ENCODE measurements at regions not wholly inside any gene's neighbourhood (a gene's known extent, or its start where the extent isn't known, plus 50 kb on each side); places are given as distances from the start of the nearest gene placed in this dataset.
"Not testable (repeated sequence)": the region's sequence is repeated elsewhere in the genome, so short reads cannot be mapped to it uniquely, and the experiment has no call there.

- H3K27me3 ChIP-seq (ENCODE audit: control insufficient read depth in 1 of 2, insufficient read depth in 2 of 2, low read length in 2 of 2); H3K9me3 ChIP-seq (ENCODE audit: low read length); H3K36me3 ChIP-seq (ENCODE audit: insufficient read depth, low read length); H3K4me1 ChIP-seq (ENCODE audit: insufficient read depth, low read length); H3K27ac ChIP-seq (ENCODE audit: low read depth, low read length); H3K4me3 ChIP-seq (ENCODE audit: low read depth in 1 of 2, low read length in 2 of 2); H3K9ac ChIP-seq (ENCODE audit: low read length): not testable (repeated sequence)
Measured at GRCh38 chr9:117944750-117945149, 240.5 kb downstream of the TLR4 start.

GRCh38 chr9:117945286-117945685 lies 241.1 kb downstream of the TLR4 start:
- Histone ChIP-seq H3K36me3 (ENCODE audit: insufficient read depth, low read length) (no peaks in the 10 kb centered on the region), H3K4me1 (ENCODE audit: insufficient read depth, low read length) (no peaks in the 10 kb centered on the region), H3K9me3 (ENCODE audit: low read length) (no peaks in the 10 kb centered on the region), H3K4me3 (ENCODE audit: low read depth in 1 of 2, low read length in 2 of 2) (no peak overlapping the region), H3K9ac (ENCODE audit: low read length) (no peak overlapping the region), H3K27me3 (ENCODE audit: control insufficient read depth in 1 of 2, insufficient read depth in 2 of 2, low read length in 2 of 2) (no peaks in the 10 kb centered on the region), H3K27ac (ENCODE audit: low read depth, low read length) (no peak overlapping the region)

GRCh38 chr9:117951127-117951526 lies 246.9 kb downstream of the TLR4 start:
- no peaks in the 10 kb centered on the region for H3K36me3 ChIP-seq (ENCODE audit: insufficient read depth, low read length)
- no peak overlapping the region for H3K9ac ChIP-seq (ENCODE audit: low read length)
- no peak overlapping the region for H3K27ac ChIP-seq (ENCODE audit: low read depth, low read length)
- H3K27me3 ChIP-seq (ENCODE audit: control insufficient read depth in 1 of 2, insufficient read depth in 2 of 2, low read length in 2 of 2), result no peaks in the 10 kb centered on the region
- no peaks in the 10 kb centered on the region for H3K4me1 ChIP-seq (ENCODE audit: insufficient read depth, low read length)
- H3K4me3 ChIP-seq (ENCODE audit: low read depth in 1 of 2, low read length in 2 of 2), result no peak overlapping the region
- H3K9me3 ChIP-seq (ENCODE audit: low read length), result no peaks in the 10 kb centered on the region

- H3K9me3 ChIP-seq (ENCODE audit: low read length), result no peaks in the 10 kb centered on the region
- H3K4me3 ChIP-seq (ENCODE audit: low read depth in 1 of 2, low read length in 2 of 2), result no peak overlapping the region
- no peak overlapping the region for H3K27ac ChIP-seq (ENCODE audit: low read depth, low read length)
- H3K9ac ChIP-seq (ENCODE audit: low read length), result no peak overlapping the region
- no peaks in the 10 kb centered on the region for H3K36me3 ChIP-seq (ENCODE audit: insufficient read depth, low read length)
- H3K4me1 ChIP-seq (ENCODE audit: insufficient read depth, low read length), result no peaks in the 10 kb centered on the region
- no peaks in the 10 kb centered on the region for H3K27me3 ChIP-seq (ENCODE audit: control insufficient read depth in 1 of 2, insufficient read depth in 2 of 2, low read length in 2 of 2)
Measured at GRCh38 chr9:117952581-117952980, 248.4 kb downstream of the TLR4 start.

- H3K4me1 ChIP-seq (ENCODE audit: insufficient read depth, low read length), result no peaks in the 10 kb centered on the region
- H3K4me3 ChIP-seq (ENCODE audit: low read depth in 1 of 2, low read length in 2 of 2), result no peak overlapping the region
- H3K9ac ChIP-seq (ENCODE audit: low read length), result no peak overlapping the region
- no peaks in the 10 kb centered on the region for H3K9me3 ChIP-seq (ENCODE audit: low read length)
- H3K27me3 ChIP-seq (ENCODE audit: control insufficient read depth in 1 of 2, insufficient read depth in 2 of 2, low read length in 2 of 2), result no peaks in the 10 kb centered on the region
- H3K27ac ChIP-seq (ENCODE audit: low read depth, low read length), result no peak overlapping the region
- no peaks in the 10 kb centered on the region for H3K36me3 ChIP-seq (ENCODE audit: insufficient read depth, low read length)
Measured at GRCh38 chr9:117957267-117957666, 253.1 kb downstream of the TLR4 start.

GRCh38 chr9:117958726-117959125 lies 254.5 kb downstream of the TLR4 start:
- Histone ChIP-seq H3K9ac (ENCODE audit: low read length) (no peak overlapping the region), H3K9me3 (ENCODE audit: low read length) (no peaks in the 10 kb centered on the region), H3K36me3 (ENCODE audit: insufficient read depth, low read length) (no peaks in the 10 kb centered on the region), H3K4me1 (ENCODE audit: insufficient read depth, low read length) (no peaks in the 10 kb centered on the region), H3K27ac (ENCODE audit: low read depth, low read length) (no peak overlapping the region), H3K4me3 (ENCODE audit: low read depth in 1 of 2, low read length in 2 of 2) (no peak overlapping the region), H3K27me3 (ENCODE audit: control insufficient read depth in 1 of 2, insufficient read depth in 2 of 2, low read length in 2 of 2) (no peaks in the 10 kb centered on the region)

GRCh38 chr9:117963493-117964090 lies 259.4 kb downstream of the TLR4 start:
- Histone ChIP-seq H3K9ac (ENCODE audit: low read length) (no peak overlapping the region), H3K27me3 (ENCODE audit: control insufficient read depth in 1 of 2, insufficient read depth in 2 of 2, low read length in 2 of 2) (no peaks in the 10 kb centered on the region), H3K27ac (ENCODE audit: low read depth, low read length) (no peak overlapping the region), H3K9me3 (ENCODE audit: low read length) (no peaks in the 10 kb centered on the region), H3K36me3 (ENCODE audit: insufficient read depth, low read length) (no peaks in the 10 kb centered on the region), H3K4me3 (ENCODE audit: low read depth in 1 of 2, low read length in 2 of 2) (no peak overlapping the region), H3K4me1 (ENCODE audit: insufficient read depth, low read length) (no peaks in the 10 kb centered on the region)

GRCh38 chr9:117970276-117971050 lies 266.3 kb downstream of the TLR4 start:
- Histone ChIP-seq H3K4me1 (ENCODE audit: insufficient read depth, low read length) (no peaks in the 10 kb centered on the region), H3K27me3 (ENCODE audit: control insufficient read depth in 1 of 2, insufficient read depth in 2 of 2, low read length in 2 of 2) (no peaks in the 10 kb centered on the region)

GRCh38 chr9:117974108-117974507 lies 269.9 kb downstream of the TLR4 start:
- H3K4me1 ChIP-seq (ENCODE audit: insufficient read depth, low read length), result no peaks in the 10 kb centered on the region
- no peaks in the 10 kb centered on the region for H3K36me3 ChIP-seq (ENCODE audit: insufficient read depth, low read length)
- no peaks in the 10 kb centered on the region for H3K9me3 ChIP-seq (ENCODE audit: low read length)
- H3K9ac ChIP-seq (ENCODE audit: low read length), result no peak overlapping the region
- no peak overlapping the region for H3K4me3 ChIP-seq (ENCODE audit: low read depth in 1 of 2, low read length in 2 of 2)
- no peak overlapping the region for H3K27ac ChIP-seq (ENCODE audit: low read depth, low read length)
- H3K27me3 ChIP-seq (ENCODE audit: control insufficient read depth in 1 of 2, insufficient read depth in 2 of 2, low read length in 2 of 2), result no peaks in the 10 kb centered on the region

More at GRCh38 chr9:117970276-117971050, 266.3 kb downstream of the TLR4 start:
- H3K27ac ChIP-seq (ENCODE audit: low read depth, low read length), result no peak overlapping the region
- H3K9me3 ChIP-seq (ENCODE audit: low read length), result no peaks in the 10 kb centered on the region
- H3K9ac ChIP-seq (ENCODE audit: low read length), result no peak overlapping the region
- no peaks in the 10 kb centered on the region for H3K36me3 ChIP-seq (ENCODE audit: insufficient read depth, low read length)
- H3K4me3 ChIP-seq (ENCODE audit: low read depth in 1 of 2, low read length in 2 of 2), result no peak overlapping the region

- Histone ChIP-seq H3K4me1 (ENCODE audit: insufficient read depth, low read length) (no peaks in the 10 kb centered on the region), H3K36me3 (ENCODE audit: insufficient read depth, low read length) (no peaks in the 10 kb centered on the region)
Measured at GRCh38 chr9:117979914-117980313, 275.7 kb downstream of the TLR4 start.

GRCh38 chr9:117987945-117988344 lies 283.7 kb downstream of the TLR4 start:
- Histone ChIP-seq H3K4me3 (ENCODE audit: low read depth in 1 of 2, low read length in 2 of 2) (no peak overlapping the region), H3K9me3 (ENCODE audit: low read length) (no peaks in the 10 kb centered on the region), H3K27me3 (ENCODE audit: control insufficient read depth in 1 of 2, insufficient read depth in 2 of 2, low read length in 2 of 2) (no peaks in the 10 kb centered on the region), H3K4me1 (ENCODE audit: insufficient read depth, low read length) (no peaks in the 10 kb centered on the region), H3K36me3 (ENCODE audit: insufficient read depth, low read length) (no peaks in the 10 kb centered on the region), H3K27ac (ENCODE audit: low read depth, low read length) (no peak overlapping the region), H3K9ac (ENCODE audit: low read length) (no peak overlapping the region)

More at GRCh38 chr9:117979914-117980313, 275.7 kb downstream of the TLR4 start:
- Histone ChIP-seq H3K27me3 (ENCODE audit: control insufficient read depth in 1 of 2, insufficient read depth in 2 of 2, low read length in 2 of 2) (no peaks in the 10 kb centered on the region), H3K9ac (ENCODE audit: low read length) (no peak overlapping the region), H3K4me3 (ENCODE audit: low read depth in 1 of 2, low read length in 2 of 2) (no peak overlapping the region), H3K27ac (ENCODE audit: low read depth, low read length) (no peak overlapping the region), H3K9me3 (ENCODE audit: low read length) (no peaks in the 10 kb centered on the region)

- Histone ChIP-seq H3K9ac (ENCODE audit: low read length) (no peak overlapping the region), H3K27me3 (ENCODE audit: control insufficient read depth in 1 of 2, insufficient read depth in 2 of 2, low read length in 2 of 2) (no peaks in the 10 kb centered on the region), H3K4me1 (ENCODE audit: insufficient read depth, low read length) (no peaks in the 10 kb centered on the region)
Measured at GRCh38 chr9:117992006-117992405, 287.8 kb downstream of the TLR4 start.

More at GRCh38 chr9:117992006-117992405, 287.8 kb downstream of the TLR4 start:
- Histone ChIP-seq H3K27ac (ENCODE audit: low read depth, low read length) (no peak overlapping the region), H3K36me3 (ENCODE audit: insufficient read depth, low read length) (no peaks in the 10 kb centered on the region), H3K9me3 (ENCODE audit: low read length) (no peaks in the 10 kb centered on the region), H3K4me3 (ENCODE audit: low read depth in 1 of 2, low read length in 2 of 2) (no peak overlapping the region)

All from muscle layer of colon (tissue), 2 donors.